ENCODE measurements at regions not wholly inside any gene's neighbourhood (a gene's known extent, or its start where the extent isn't known, plus 50 kb on each side); places are given as distances from the start of the nearest gene placed in this dataset.

DNA sequence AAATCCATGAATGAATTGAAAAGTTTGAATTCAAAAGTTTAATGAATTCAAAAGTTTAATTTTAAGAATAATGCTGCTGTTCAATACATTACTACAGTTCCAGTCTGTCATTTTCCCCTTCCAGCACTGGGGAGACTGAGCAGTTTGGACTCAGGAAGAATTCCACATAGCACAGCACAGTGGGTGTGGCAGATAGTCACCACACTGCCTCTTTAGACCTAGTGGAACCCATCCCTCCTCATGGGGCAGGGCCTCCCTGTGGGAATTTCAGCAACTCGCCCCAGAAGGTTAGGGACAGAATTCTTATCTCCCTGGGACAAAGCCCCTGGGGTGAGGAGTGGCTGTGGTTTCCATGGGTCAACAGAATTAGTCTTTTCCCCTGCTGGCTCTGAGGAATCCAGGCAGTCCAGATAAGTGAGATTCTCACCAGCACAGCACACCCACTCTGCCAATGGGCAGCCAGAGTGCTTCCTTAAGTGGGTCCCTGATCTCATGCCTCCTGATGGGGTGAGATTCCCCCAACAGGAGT lies 442.0 kb upstream of the SYT4 start:
- no peak for ATAC-seq
- no peak overlapping the region for H3K27ac Mint-ChIP-seq
- POLR2A ChIA-PET = no interaction called here
- no peak overlapping the region for H3K4me3 Mint-ChIP-seq
- CTCF ChIA-PET = no interaction called here
- TF ChIP-seq, protein P1, sequence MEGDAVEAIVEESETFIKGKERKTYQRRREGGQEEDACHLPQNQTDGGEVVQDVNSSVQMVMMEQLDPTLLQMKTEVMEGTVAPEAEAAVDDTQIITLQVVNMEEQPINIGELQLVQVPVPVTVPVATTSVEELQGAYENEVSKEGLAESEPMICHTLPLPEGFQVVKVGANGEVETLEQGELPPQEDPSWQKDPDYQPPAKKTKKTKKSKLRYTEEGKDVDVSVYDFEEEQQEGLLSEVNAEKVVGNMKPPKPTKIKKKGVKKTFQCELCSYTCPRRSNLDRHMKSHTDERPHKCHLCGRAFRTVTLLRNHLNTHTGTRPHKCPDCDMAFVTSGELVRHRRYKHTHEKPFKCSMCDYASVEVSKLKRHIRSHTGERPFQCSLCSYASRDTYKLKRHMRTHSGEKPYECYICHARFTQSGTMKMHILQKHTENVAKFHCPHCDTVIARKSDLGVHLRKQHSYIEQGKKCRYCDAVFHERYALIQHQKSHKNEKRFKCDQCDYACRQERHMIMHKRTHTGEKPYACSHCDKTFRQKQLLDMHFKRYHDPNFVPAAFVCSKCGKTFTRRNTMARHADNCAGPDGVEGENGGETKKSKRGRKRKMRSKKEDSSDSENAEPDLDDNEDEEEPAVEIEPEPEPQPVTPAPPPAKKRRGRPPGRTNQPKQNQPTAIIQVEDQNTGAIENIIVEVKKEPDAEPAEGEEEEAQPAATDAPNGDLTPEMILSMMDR (IDR thresholded peaks at IDR 0.05) = no peak
- no peaks in the 10 kb centered on the region for H3K36me3 Mint-ChIP-seq (ENCODE audit: low read depth)
- H3K27me3 Mint-ChIP-seq = no peaks in the 10 kb centered on the region
- H3K9me3 Mint-ChIP-seq = peaks cover 17% of the 10 kb centered on the region
- intact Hi-C loops (cut with micrococcal nuclease) = no loop called here
- no peaks in the 10 kb centered on the region for H3K4me1 Mint-ChIP-seq (ENCODE audit: low read depth)
- no peak for DNase-seq

GRCh38 chr18:43720041-43720440 lies 442.8 kb upstream of the SYT4 start:
- H3K36me3 Mint-ChIP-seq (ENCODE audit: low read depth) = no peaks in the 10 kb centered on the region
- intact Hi-C loops (cut with micrococcal nuclease) = no loop called here
- no peak overlapping the region for H3K27ac Mint-ChIP-seq
- TF ChIP-seq, protein P1 (IDR thresholded peaks at IDR 0.05) = no peak
- ChIA-PET POLR2A (no interaction called here), CTCF (no interaction called here)
- H3K9me3 Mint-ChIP-seq = peaks cover 17% of the 10 kb centered on the region
- H3K4me3 Mint-ChIP-seq = no peak overlapping the region
- no peaks in the 10 kb centered on the region for H3K4me1 Mint-ChIP-seq (ENCODE audit: low read depth)
- DNase-seq = no peak
- H3K27me3 Mint-ChIP-seq = no peaks in the 10 kb centered on the region
- no peak for ATAC-seq

DNA sequence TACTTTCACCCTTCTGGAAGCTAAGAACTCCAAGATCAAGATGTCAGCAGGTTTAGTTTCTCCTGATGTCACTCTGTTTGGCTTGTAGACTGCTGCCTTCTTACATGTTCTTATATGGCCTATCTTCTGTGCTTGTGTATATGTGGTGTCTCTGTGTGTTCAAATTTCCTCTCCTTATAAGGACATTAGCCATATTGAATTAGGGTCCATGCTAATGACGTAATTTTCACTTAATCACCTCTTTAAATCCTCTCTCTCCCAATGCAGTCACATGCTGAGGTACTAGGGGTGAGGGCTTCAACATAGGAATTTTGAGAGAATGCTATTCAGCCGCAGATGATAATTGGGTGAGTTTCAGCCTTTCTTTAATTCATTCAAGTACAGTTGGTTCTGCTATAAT lies 458.3 kb upstream of the SYT4 start:
- CTCF ChIA-PET = no interaction called here
- intact Hi-C loops (cut with micrococcal nuclease) = no loop called here
- TF ChIP-seq, protein P1 (IDR thresholded peaks at IDR 0.05) = no peak
- H3K36me3 Mint-ChIP-seq (ENCODE audit: low read depth) = no peaks in the 10 kb centered on the region
- H3K27ac Mint-ChIP-seq = no peak overlapping the region
- no peak for ATAC-seq
- H3K27me3 Mint-ChIP-seq = no peaks in the 10 kb centered on the region
- no peak for DNase-seq
- no peak overlapping the region for H3K4me3 Mint-ChIP-seq
- H3K4me1 Mint-ChIP-seq (ENCODE audit: low read depth) = no peaks in the 10 kb centered on the region
- H3K9me3 Mint-ChIP-seq = peaks cover 4% of the 10 kb centered on the region
- POLR2A ChIA-PET = no interaction called here

- Mint-ChIP-seq H3K4me3 (no peak overlapping the region), H3K27ac (no peak overlapping the region), H3K36me3 (ENCODE audit: low read depth) (no peaks in the 10 kb centered on the region), H3K27me3 (no peaks in the 10 kb centered on the region), H3K4me1 (ENCODE audit: low read depth) (no peaks in the 10 kb centered on the region), H3K9me3 (peaks cover 10% of the 10 kb centered on the region)
- ChIA-PET CTCF (no interaction called here), POLR2A (no interaction called here)
- ATAC-seq (no peak), DNase-seq (no peak)
- intact Hi-C loops (cut with micrococcal nuclease) = no loop called here
- TF ChIP-seq, protein P1 (IDR thresholded peaks at IDR 0.05) = no peak
These were observed 467.9 kb upstream of the SYT4 start for GRCh38 chr18:43744960-43745745.

- H3K27me3 Mint-ChIP-seq = no peaks in the 10 kb centered on the region
- ChIA-PET CTCF (no interaction called here), POLR2A (no interaction called here)
- no peak overlapping the region for H3K4me3 Mint-ChIP-seq
- H3K4me1 Mint-ChIP-seq (ENCODE audit: low read depth) = no peaks in the 10 kb centered on the region
- H3K36me3 Mint-ChIP-seq (ENCODE audit: low read depth) = no peaks in the 10 kb centered on the region
- intact Hi-C loops (cut with micrococcal nuclease) = no loop called here
- ATAC-seq (no peak), DNase-seq (no peak)
- H3K9me3 Mint-ChIP-seq = peaks cover 13% of the 10 kb centered on the region
- no peak overlapping the region for H3K27ac Mint-ChIP-seq
- TF ChIP-seq, protein P1 (IDR thresholded peaks at IDR 0.05) = no peak
These were observed 473.9 kb upstream of the SYT4 start for GRCh38 chr18:43751203-43751602.

All from activated CD8-positive, alpha-beta T cell treated with anti-CD3 and anti-CD28 coated beads for 36 hours (primary cell).